DOHH2 (cell line): ENCODE measurements at regions not wholly inside any gene's neighbourhood (a gene's known extent, or its start where the extent isn't known, plus 50 kb on each side); places are given as distances from the start of the nearest gene placed in this dataset.

Source experiments
- H3F3A ChIP-seq: fragments of 200-600 bp; sonication (generic), shearing (Covaris generic); 2 replicates; pipeline ENCODE4 v1.6.0; 2016; ENCODE audit warnings: antibody characterized with exemption, mild to moderate bottlenecking; ENCODE audit not compliant: control insufficient read depth, insufficient read depth
- H3K27ac ChIP-seq: fragments of 200-600 bp; sonication (generic); 2 replicates; pipeline ENCODE4 v1.5.1; 2014; ENCODE audit warnings: low read depth, mild to moderate bottlenecking, low read length, moderate library complexity
- H3K27me3 ChIP-seq: fragments of 200-600 bp; sonication (generic); 2 replicates; pipeline ENCODE4 v1.6.1; 2014; ENCODE audit warnings: mild to moderate bottlenecking, low read length, mixed read lengths; ENCODE audit not compliant: control insufficient read depth
- H3K36me3 ChIP-seq: fragments of 200-600 bp; sonication (generic); 2 replicates; pipeline ENCODE4 v1.6.1; 2014; ENCODE audit warnings: mild to moderate bottlenecking, low read length, moderate library complexity, mixed read lengths; ENCODE audit not compliant: control insufficient read depth
- H3K4me1 ChIP-seq: fragments of 200-600 bp; sonication (generic); 2 replicates; pipeline ENCODE4 v1.6.1; 2014; ENCODE audit warnings: mild to moderate bottlenecking, low read length, mixed read lengths; ENCODE audit not compliant: control insufficient read depth
- H3K4me2 ChIP-seq: fragments of 200-600 bp; sonication (generic); 2 replicates; pipeline ENCODE4 v1.6.0; 2014; ENCODE audit warnings: mild to moderate bottlenecking, low read length, moderate library complexity
- H3K4me3 ChIP-seq: fragments of 200-600 bp; sonication (generic); 2 replicates; pipeline ENCODE4 v1.5.1; 2014; ENCODE audit warnings: mild to moderate bottlenecking, low read length, mixed read lengths
- H3K79me2 ChIP-seq: fragments of 200-600 bp; sonication (generic); 2 replicates; pipeline ENCODE4 v1.6.1; 2014; ENCODE audit warnings: mild to moderate bottlenecking, low read length, mixed read lengths; ENCODE audit not compliant: control insufficient read depth
- H3K9me2 ChIP-seq: fragments of 200-600 bp; sonication (generic); replicated peaks from 2 replicates; pipeline ENCODE4 v1.6.1; 2014; ENCODE audit warnings: mild to moderate bottlenecking, low read length, mixed read lengths; ENCODE audit not compliant: control insufficient read depth
- H3K9me3 ChIP-seq: fragments of 200-600 bp; sonication (generic); 2 replicates; pipeline ENCODE4 v1.6.1; 2014; ENCODE audit warnings: antibody characterized with exemption, low read length, mixed read lengths; ENCODE audit not compliant: control insufficient read depth, insufficient read depth
- H4K20me1 ChIP-seq: fragments of 200-600 bp; sonication (generic); 2 replicates; pipeline ENCODE4 v1.6.0; 2014; ENCODE audit warnings: low read depth, mild to moderate bottlenecking, antibody characterized with exemption, low read length, moderate library complexity; ENCODE audit not compliant: control insufficient read depth, insufficient read depth
- EZH2phosphoT487 ChIP-seq: fragments of 200-600 bp; sonication (generic); IDR thresholded peaks from 2 replicates; pipeline ENCODE4 v1.6.1; 2017; ENCODE audit warnings: borderline replicate concordance, mild to moderate bottlenecking, antibody characterized with exemption, low read length, moderate library complexity, mixed read lengths
- TF ChIP-seq, protein P1 (sequence below): fragments of 200-600 bp; sonication (generic); IDR thresholded peaks from one replicate; pipeline ENCODE4 v1.5.1; 2014; ENCODE audit warnings: antibody characterized with exemption, mild to moderate bottlenecking, low read depth, low read length; ENCODE audit not compliant: poor library complexity, severe bottlenecking

- H3K4me2 ChIP-seq = no peak overlapping the region
- H3K27me3 ChIP-seq = no peaks in the 10 kb centered on the region
- no peak for TF ChIP-seq EZH2phosphoT487
- TF ChIP-seq, protein P1, sequence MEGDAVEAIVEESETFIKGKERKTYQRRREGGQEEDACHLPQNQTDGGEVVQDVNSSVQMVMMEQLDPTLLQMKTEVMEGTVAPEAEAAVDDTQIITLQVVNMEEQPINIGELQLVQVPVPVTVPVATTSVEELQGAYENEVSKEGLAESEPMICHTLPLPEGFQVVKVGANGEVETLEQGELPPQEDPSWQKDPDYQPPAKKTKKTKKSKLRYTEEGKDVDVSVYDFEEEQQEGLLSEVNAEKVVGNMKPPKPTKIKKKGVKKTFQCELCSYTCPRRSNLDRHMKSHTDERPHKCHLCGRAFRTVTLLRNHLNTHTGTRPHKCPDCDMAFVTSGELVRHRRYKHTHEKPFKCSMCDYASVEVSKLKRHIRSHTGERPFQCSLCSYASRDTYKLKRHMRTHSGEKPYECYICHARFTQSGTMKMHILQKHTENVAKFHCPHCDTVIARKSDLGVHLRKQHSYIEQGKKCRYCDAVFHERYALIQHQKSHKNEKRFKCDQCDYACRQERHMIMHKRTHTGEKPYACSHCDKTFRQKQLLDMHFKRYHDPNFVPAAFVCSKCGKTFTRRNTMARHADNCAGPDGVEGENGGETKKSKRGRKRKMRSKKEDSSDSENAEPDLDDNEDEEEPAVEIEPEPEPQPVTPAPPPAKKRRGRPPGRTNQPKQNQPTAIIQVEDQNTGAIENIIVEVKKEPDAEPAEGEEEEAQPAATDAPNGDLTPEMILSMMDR = no peak
These were observed 171.8 kb upstream of the PACRGL start for GRCh38 chr4:20528508-20528907.

DNA sequence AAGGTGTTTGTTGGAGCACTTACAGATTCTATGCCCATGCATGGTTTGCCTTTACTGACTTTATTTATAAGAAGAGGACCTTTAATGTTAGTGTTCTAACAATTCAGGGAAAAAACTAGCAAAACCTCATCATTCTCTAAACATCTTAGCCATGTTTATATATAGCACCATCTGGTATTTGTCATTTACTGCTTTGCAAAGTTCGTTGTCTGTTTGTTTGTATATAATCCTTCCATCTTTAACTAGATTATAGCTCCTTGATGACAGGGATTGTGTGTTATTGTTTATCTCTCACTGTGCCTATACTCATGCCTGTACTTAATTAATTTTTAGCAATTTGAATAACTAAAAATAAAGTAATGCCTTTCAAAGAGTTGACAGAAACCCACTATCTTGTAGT, 170.6 kb upstream of the PACRGL start:
- H4K20me1 ChIP-seq = no peaks in the 10 kb centered on the region
- no peaks in the 10 kb centered on the region for H3K9me3 ChIP-seq
- H3K9me2 ChIP-seq = no peaks in the 10 kb centered on the region
- H3K79me2 ChIP-seq = no peaks in the 10 kb centered on the region
- H3K36me3 ChIP-seq = no peaks in the 10 kb centered on the region
- H3F3A ChIP-seq = no peaks in the 10 kb centered on the region
- no peak overlapping the region for H3K4me3 ChIP-seq
- no peaks in the 10 kb centered on the region for H3K4me1 ChIP-seq
- TF ChIP-seq, protein P1 = no peak
- no peak for TF ChIP-seq EZH2phosphoT487
- no peak overlapping the region for H3K4me2 ChIP-seq
- H3K27me3 ChIP-seq = no peaks in the 10 kb centered on the region
- no peak overlapping the region for H3K27ac ChIP-seq

More at GRCh38 chr4:20528508-20528907, 171.8 kb upstream of the PACRGL start:
- no peaks in the 10 kb centered on the region for H3K4me1 ChIP-seq
- H3K27ac ChIP-seq = no peak overlapping the region
- H3K9me2 ChIP-seq = no peaks in the 10 kb centered on the region
- H3K36me3 ChIP-seq = no peaks in the 10 kb centered on the region
- no peaks in the 10 kb centered on the region for H3F3A ChIP-seq
- no peaks in the 10 kb centered on the region for H4K20me1 ChIP-seq
- H3K4me3 ChIP-seq = no peak overlapping the region
- H3K79me2 ChIP-seq = no peaks in the 10 kb centered on the region
- no peaks in the 10 kb centered on the region for H3K9me3 ChIP-seq

GRCh38 chr4:20532116-20532790, 168.0 kb upstream of the PACRGL start:
- no peaks in the 10 kb centered on the region for H3K36me3 ChIP-seq
- no peaks in the 10 kb centered on the region for H3K9me3 ChIP-seq
- no peaks in the 10 kb centered on the region for H4K20me1 ChIP-seq
- H3K27ac ChIP-seq = no peak overlapping the region
- no peak overlapping the region for H3K4me3 ChIP-seq
- no peaks in the 10 kb centered on the region for H3K9me2 ChIP-seq
- H3F3A ChIP-seq = no peaks in the 10 kb centered on the region
- no peak overlapping the region for H3K4me2 ChIP-seq
- no peak for TF ChIP-seq EZH2phosphoT487
- TF ChIP-seq, protein P1 = no peak
- H3K79me2 ChIP-seq = no peaks in the 10 kb centered on the region
- H3K4me1 ChIP-seq = no peaks in the 10 kb centered on the region
- no peaks in the 10 kb centered on the region for H3K27me3 ChIP-seq
